GM21786 (cell line): ENCODE measurements at regions not wholly inside any gene's neighbourhood (a gene's known extent, or its start where the extent isn't known, plus 50 kb on each side); places are given as distances from the start of the nearest gene placed in this dataset.

Experiments
- ATAC-seq: cut with Tn5 transposase; IDR thresholded peaks from one replicate; pipeline ENCODE4 v1.9.1; 2021; ENCODE audit not compliant: unreplicated experiment

- no peak for ATAC-seq
Observed at GRCh38 chr5:54859316-54859715, 126.1 kb downstream of the ESM1 start.

DNA sequence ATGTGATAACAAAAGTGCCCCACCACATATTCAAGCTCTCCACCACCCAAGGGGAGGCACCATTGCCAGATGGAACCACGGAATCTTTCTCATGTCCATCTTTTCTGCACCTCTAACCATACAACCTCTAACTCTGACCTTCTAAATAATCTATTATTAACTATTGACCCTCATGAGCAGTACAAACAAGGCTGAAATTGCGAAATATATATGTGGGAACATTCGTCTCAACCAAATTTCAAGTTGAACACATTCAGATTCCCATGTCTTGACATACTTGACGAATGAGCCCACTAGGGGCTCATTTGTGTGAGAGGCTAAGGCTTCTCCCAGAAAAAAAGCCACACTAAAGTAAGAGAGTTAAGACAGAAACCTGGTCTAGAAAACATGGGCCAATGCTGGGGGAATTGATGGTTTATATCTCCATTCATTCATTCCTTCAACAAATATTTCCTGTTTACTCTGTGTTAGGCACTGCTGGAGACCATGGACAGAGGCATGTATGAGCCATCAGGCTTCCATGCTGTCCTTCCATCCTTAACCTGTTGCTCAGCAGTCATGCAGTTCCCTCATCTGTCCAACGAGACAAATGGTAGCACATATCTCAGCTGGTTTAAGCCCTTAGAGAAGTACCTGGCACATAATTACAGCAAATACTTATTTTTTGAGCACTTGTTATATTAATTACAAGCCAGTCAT, 130.4 kb downstream of the ESM1 start:
- ATAC-seq: no peak

- no peak for ATAC-seq
Observed at GRCh38 chr5:54852007-54852406, 133.4 kb downstream of the ESM1 start.

- ATAC-seq: no peak
Observed at GRCh38 chr5:54851449-54851848, 133.9 kb downstream of the ESM1 start.

DNA sequence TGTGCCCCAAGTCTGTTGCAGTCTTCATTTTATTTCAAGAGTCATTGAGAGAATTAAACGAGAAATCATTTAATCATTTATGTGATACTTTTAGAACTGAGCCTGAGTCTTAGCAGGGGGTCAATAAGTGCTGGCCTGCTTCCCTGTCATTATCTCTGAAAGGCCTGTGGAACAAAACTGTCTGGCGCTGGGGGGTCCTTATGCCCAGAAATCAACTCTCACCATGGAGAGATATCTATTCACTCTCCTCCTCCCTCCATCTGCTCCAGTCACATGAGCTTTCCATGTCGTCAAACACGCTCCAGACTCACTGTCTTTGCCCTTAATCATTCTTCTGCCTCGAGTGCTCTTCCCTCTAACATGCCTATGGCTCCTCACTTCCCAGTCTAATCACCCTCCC, 136.8 kb downstream of the ESM1 start:
- ATAC-seq: no peak

- no peak for ATAC-seq
Observed at GRCh38 chr5:54845567-54845941, 139.8 kb downstream of the ESM1 start.

DNA sequence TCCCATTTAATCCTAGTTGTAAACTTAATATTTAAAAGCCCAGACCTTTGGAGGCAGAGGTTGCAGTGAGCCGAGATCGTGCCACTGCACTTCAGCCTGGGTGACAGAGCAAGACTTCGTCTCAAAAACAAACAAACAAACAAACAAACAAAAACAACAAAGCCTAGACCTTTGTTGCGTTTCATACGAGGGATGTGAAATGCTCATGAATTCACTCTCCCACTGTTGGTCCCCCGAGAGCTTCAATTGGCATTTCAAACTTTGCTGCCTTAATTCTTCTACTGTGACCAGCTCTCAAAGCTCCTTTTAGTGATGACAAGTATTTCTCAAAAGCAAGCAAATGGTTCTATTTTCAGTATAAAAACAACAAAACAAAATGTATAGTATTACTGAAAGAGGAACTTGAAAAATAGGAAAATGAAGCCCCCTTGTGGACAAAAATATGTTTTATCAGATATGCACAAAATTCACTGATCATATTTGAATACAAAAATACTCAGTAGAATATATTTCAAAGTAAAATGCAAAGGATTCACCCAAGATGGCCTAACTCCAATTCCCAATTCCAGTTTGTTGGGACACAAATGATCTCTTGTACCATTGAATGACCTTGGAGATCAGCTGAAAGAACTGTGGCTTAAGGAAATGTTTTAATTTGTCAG, 140.4 kb downstream of the ESM1 start:
- ATAC-seq: no peak

GRCh38 chr5:54844266-54844665, 141.1 kb downstream of the ESM1 start:
- no peak for ATAC-seq

DNA sequence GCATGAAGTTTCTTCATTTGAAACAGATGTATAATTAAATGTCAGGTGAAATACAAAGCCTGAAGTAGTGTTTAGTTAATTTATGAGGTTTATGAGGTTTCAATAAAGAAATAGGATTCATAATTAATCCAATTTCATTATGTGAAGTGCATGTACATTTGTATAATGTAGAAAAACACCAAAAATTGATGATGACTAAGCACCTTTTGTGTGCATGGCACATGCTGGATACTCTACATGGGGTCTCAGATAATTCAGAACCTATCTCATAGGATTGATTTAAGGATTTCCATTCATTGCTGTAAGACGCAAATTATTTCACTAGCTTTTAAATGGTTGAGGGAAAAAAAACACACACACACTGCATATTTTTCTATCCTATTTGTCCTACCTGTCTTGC, 143.9 kb downstream of the ESM1 start:
- no peak for ATAC-seq

GRCh38 chr5:54838843-54839242, 146.6 kb downstream of the ESM1 start:
- no peak for ATAC-seq

GRCh38 chr5:54837981-54838380, 147.4 kb downstream of the ESM1 start:
- no peak for ATAC-seq

DNA sequence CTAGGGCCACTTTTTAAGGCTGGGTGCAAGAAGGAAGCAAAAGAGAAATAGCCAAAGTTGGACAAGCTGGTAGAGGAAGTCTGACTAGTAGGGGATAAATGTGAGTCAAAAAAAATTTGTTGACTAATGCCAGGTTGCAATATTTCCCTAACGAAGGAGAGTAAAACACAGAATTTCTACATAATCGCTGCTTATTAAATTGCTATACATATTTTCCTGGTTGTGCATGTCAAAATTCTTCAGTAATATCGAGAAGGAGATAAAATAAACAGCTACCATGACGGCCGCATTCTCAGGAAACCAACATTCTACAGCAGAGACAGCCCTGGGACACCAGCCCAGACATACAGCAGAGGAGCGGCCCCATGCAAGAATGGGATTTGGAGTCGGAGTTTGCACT, 148.3 kb downstream of the ESM1 start:
- no peak for ATAC-seq

- no peak for ATAC-seq
Observed at GRCh38 chr5:54835647-54836046, 149.7 kb downstream of the ESM1 start.

DNA sequence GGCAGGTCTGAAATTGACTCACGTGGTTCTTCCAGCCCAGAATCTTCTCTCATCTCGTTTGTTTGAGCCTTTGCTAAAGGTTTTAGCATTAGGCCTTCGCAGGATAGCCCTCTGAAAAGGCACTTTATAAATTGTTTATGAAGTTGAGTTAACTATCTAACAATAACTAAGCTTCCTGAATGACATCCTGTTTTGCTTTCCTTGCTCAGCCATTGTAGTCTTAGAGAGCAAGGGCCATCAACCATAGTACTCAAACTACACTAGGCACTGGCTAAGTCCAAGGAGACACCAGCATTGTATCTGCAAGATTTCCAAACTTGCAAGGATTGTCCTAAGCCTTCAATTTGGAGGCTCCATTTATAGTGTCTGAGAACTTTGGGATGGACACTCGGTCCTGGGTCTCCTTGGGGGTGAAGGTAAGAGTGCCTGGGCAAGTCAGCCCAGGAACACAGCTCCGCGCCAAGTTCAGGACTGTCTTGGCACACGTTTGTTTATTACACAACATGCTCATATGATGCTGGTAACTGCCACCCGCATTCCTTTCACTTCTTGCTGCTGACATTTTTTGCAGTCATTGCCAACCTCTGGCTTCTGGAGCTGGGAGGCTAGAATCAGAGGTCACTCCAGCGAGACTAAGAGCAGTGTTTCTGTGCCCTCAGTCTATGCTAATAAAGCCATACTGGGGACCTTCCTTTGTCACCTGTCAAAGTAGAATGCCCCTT, 151.1 kb downstream of the ESM1 start:
- no peak for ATAC-seq

DNA sequence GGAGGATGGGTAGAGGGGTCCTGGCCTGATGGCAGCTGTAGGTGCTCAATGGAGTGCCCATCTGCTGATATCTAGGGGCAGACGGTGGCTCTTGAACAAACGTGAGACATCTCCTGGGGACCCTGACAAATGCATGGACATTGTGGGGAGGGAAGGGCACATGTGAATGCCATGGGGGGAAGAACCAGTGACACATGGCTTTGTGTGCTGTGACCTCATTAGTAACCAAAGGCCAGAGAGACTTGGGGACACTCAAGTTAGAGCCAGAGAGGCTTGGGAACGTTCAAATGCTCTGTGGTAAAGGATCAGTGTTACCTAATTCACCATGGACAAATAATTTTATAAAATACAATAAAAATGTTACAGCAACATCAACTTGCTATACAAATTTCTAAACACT, 151.8 kb downstream of the ESM1 start:
- ATAC-seq: no peak

- no peak for ATAC-seq
Observed at GRCh38 chr5:54832858-54833257, 152.5 kb downstream of the ESM1 start.

DNA sequence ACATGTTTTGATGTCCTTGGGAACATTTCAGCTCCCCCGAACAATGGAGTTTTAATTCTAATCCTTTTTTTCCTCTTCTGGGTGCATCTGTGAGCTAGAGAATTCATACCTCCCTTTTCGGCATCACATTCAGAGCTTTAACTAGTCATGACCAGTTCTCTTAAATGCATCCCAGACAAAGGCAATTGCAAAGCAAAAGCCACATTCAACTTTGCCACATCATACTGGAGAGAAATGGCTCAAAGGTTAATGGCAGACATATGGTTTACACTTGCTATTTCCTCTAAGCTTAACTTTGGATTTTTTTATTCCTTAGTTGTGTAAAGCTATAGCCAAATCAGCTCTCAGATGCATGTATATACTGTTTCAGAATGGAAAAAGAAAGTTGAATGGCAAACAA, 153.3 kb downstream of the ESM1 start:
- no peak for ATAC-seq

DNA sequence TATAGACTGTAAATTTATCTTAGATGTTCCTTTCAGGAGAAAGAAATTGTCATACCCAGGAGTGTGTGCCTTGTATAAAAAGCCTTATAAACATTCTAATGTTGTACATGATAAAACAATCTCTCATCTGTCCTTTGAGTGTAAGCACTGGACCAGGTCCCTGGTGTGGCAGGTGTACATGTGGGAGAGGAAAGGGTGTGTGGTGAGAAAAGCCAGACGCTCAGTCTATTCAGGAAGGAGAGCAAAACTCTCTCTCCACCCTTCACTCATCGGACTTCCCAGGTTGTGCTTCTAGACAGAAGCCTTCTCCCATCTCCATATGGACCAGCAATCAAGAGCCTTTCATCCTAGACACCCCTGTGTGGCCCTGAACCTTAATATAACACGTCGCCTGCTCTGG, 154.2 kb downstream of the ESM1 start:
- ATAC-seq: no peak

DNA sequence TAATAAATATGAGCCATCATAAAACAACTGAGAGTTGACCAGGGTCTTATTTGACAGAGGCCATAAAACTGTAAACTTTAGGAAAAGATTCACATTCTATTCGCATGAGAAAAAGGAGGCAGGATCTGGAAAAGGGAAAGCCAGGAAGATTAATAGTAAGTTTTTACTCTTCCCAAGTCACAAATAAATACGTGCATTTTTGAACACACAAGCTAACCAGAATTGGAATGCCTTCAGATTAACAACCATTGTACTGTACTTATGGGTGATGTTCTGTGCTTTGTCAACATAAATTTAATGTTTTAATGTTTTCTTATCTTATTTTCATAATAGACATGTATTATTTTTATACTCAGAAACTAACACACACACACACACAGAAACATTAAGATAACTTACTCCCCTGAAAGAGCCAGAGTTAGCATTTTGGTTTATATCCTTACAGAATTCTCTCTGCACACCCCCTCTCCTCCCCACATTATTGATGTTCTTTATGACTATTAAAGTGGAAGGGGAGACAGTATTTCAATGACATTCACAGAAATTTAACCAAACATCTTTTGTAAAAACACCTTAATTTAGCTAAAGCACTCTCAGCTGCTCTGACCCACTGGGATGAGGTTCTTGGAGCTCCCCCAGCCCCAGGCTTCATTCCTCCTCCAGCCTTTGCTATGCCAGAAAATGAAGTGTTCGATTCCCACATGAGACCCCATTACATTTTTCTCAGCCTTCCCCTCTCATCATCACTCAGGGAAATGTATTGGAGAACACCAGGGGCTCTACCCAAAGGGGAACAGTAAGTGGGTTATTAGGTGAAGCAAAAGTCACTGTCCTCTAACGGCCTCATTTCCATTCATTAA, 155.5 kb downstream of the ESM1 start:
- ATAC-seq: no peak

DNA sequence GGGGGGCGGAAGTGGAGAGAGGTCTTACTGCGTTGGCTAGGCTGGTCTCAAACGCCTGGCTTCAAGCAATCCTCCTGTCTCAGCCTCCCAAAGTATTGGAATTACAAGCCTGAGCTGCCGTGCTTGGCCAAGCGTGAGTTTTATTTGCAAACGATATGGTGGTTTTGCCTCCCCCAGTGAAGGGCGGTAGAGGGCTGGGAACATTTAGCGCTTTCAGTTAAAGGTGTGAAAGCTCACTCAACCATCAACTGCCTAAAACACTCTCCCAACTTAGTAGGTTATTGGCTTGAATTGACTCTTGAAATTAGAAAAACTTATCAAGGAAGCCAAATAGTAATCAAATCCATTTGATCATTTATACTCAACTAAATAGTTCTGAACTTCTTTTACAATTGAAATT, 156.3 kb downstream of the ESM1 start:
- no peak for ATAC-seq

DNA sequence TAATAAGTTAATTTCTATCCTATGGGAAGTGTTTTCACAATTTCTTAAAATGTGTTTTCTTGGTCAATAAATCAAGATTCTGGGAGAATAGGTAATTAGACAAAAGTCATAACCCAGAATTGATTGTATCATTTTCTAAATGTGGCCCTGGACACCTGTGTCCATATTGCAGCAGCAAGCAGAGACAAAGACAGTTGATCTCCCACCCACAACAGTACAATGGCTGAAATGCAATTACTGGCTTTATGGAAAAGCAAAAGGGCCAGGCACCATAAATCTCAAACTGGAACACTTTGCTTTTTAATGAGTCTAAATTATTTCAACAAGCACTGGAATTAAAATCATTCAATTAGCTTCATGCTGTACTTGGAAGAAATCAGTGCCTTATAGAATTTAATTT, 157.2 kb downstream of the ESM1 start:
- no peak for ATAC-seq
